ENCODE measurements at regions not wholly inside any gene's neighbourhood (a gene's known extent, or its start where the extent isn't known, plus 50 kb on each side); places are given as distances from the start of the nearest gene placed in this dataset.
"Not testable (repeated sequence)": the region's sequence is repeated elsewhere in the genome, so short reads cannot be mapped to it uniquely, and the experiment has no call there.

DNA sequence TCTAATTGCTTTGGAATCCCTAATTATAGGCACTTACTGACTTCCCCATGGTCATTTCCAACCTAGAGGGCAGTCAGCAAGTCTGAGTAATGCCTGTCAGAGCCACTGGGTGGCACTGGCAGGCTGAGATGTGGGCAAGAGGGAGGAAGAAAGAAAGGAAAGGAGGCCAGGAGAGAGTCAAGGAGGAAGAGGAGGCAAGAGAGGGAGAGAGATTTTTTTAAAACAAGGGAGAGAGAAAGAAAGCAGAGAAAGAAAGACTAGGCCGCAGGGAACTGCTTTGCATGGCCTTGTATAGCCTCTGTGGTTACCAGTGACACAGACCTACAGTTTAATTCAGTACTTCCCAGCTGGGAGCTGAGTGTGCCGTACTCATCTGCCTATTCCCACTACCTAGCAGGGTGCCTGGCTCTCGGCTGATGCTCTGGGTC lies 210.4 kb upstream of the ADO start:
- peaks cover 0 to 4% (median 0%) of the 10 kb centered on the region in 3 donors for H3K27me3 ChIP-seq (ENCODE audit: control insufficient read depth in 3 of 3, insufficient read depth in 3 of 3, low read length in 2 of 3)
- WGBS, 2 donors: 48 to 63% methylated on average over 3 of the region's 3 CpGs
- no peaks in the 10 kb centered on the region for H3K9me3 ChIP-seq (ENCODE audit: control insufficient read depth in 4 of 4, insufficient read depth in 3 of 4, low read length in 3 of 4)
- ATAC-seq (ENCODE audit: insufficient read depth, low FRiP score): peak; percentile 84
- peak; percentile 90 for TF ChIP-seq CTCF (IDR thresholded peaks at IDR 0.05; ENCODE audit: control extremely low read depth, extremely low read depth)
- H3K27ac ChIP-seq (ENCODE audit: low read depth in 1 of 2, low read length in 1 of 2): no peak overlapping the region
- no peak overlapping the region for H3K4me3 ChIP-seq
- DNase-seq: peak; percentile 60 to 70 (median 68)
- H3K4me1 ChIP-seq (ENCODE audit: control insufficient read depth in 5 of 5, insufficient read depth in 5 of 5, low read length in 5 of 5): no peaks in the 10 kb centered on the region
- no peak overlapping the region for H3K9ac ChIP-seq (ENCODE audit: insufficient read depth in 1 of 2, low read length in 2 of 2)
- no peaks in the 10 kb centered on the region for H3K36me3 ChIP-seq (ENCODE audit: control insufficient read depth in 4 of 4, insufficient read depth in 4 of 4, low read length in 4 of 4)

DNA sequence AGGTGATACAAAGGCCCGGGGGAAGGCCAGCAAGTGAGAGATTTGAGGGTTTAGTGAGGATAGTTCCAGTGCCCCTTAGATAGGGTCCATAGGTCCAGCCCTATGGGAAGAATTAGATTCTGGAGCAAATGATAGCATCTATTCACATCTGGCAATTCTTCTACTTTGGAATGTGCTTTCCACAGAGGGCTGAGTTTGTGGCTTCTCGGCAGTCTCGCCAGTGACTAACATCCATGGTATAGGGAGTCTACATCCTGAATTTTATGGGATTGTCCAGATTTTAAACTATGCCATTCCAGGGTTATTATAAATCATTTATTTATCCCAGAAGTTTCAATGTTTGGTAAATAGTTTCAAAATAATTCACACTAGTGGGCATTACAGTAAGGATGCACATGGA lies 207.3 kb upstream of the ADO start:
- no peak for DNase-seq
- Histone ChIP-seq H3K4me3 (no peak overlapping the region), H3K4me1 (ENCODE audit: control insufficient read depth in 5 of 5, insufficient read depth in 5 of 5, low read length in 5 of 5) (no peaks in the 10 kb centered on the region), H3K27me3 (ENCODE audit: control insufficient read depth in 3 of 3, insufficient read depth in 3 of 3, low read length in 2 of 3) (peaks cover 0 to 4% (median 0%) of the 10 kb centered on the region in 3 donors), H3K9ac (ENCODE audit: insufficient read depth in 1 of 2, low read length in 2 of 2) (no peak overlapping the region), H3K27ac (ENCODE audit: low read depth in 1 of 2, low read length in 1 of 2) (no peak overlapping the region), H3K9me3 (ENCODE audit: control insufficient read depth in 4 of 4, insufficient read depth in 3 of 4, low read length in 3 of 4) (no peaks in the 10 kb centered on the region), H3K36me3 (ENCODE audit: control insufficient read depth in 4 of 4, insufficient read depth in 4 of 4, low read length in 4 of 4) (no peaks in the 10 kb centered on the region)
- TF ChIP-seq CTCF (IDR thresholded peaks at IDR 0.05; ENCODE audit: control extremely low read depth, extremely low read depth): no peak
- WGBS, 2 donors: 95 to 100% methylated on average over 3 of the region's 3 CpGs
- ATAC-seq (ENCODE audit: insufficient read depth, low FRiP score): no peak

DNA sequence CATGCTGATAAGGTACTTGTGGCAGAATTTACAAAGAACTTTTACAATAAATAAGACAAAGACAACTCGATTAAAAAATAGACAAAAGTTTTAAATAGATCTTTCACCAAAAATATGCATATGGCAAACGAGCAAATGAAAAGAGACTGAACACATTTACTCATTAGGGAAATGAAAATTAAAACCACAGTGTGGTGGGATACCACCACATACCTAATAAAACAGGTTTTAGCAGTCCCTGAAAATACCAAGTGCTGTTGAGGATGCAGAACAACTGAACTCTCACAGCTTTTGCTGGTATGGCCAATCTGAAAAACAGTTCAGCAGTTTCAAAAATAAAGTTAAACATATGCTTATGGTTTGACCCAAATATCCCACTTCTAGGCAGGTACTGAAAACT lies 205.4 kb upstream of the ADO start:
- H3K27ac ChIP-seq (ENCODE audit: low read depth in 1 of 2, low read length in 1 of 2): no peak overlapping the region
- H3K36me3 ChIP-seq (ENCODE audit: control insufficient read depth in 4 of 4, insufficient read depth in 4 of 4, low read length in 4 of 4): no peaks in the 10 kb centered on the region
- no peaks in the 10 kb centered on the region for H3K9me3 ChIP-seq (ENCODE audit: control insufficient read depth in 4 of 4, insufficient read depth in 3 of 4, low read length in 3 of 4)
- no peak overlapping the region for H3K4me3 ChIP-seq
- no peaks in the 10 kb centered on the region for H3K27me3 ChIP-seq (ENCODE audit: control insufficient read depth in 3 of 3, insufficient read depth in 3 of 3, low read length in 2 of 3)
- H3K9ac ChIP-seq (ENCODE audit: insufficient read depth in 1 of 2, low read length in 2 of 2): no peak overlapping the region
- WGBS, 2 donors: 64 to 89% methylated on average over 2 of the region's 2 CpGs
- no peak for TF ChIP-seq CTCF (IDR thresholded peaks at IDR 0.05; ENCODE audit: control extremely low read depth, extremely low read depth)
- no peaks in the 10 kb centered on the region for H3K4me1 ChIP-seq (ENCODE audit: control insufficient read depth in 5 of 5, insufficient read depth in 5 of 5, low read length in 5 of 5)
- DNase-seq (no peak), ATAC-seq (ENCODE audit: insufficient read depth, low FRiP score) (no peak)

DNA sequence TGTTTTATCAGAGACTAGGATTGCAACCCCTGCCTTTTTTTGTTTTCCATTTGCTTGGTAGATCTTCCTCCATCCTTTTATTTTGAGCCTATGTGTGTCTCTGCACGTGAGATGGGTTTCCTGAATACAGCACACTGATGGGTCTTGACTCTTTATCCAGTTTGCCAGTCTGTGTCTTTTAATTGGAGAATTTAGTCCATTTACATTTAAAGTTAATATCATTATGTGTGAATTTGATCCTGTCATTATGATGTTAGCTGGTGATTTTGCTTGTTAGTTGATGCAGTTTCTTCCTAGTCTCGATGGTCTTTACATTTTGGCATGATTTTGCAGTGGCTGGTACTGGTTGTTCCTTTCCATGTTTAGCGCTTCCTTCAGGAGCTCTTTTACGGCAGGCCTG lies 198.0 kb upstream of the ADO start:
- H3K9ac ChIP-seq (ENCODE audit: insufficient read depth in 1 of 2, low read length in 2 of 2); H3K4me3 ChIP-seq; H3K4me1 ChIP-seq (ENCODE audit: control insufficient read depth in 5 of 5, insufficient read depth in 5 of 5, low read length in 5 of 5); H3K9me3 ChIP-seq (ENCODE audit: control insufficient read depth in 4 of 4, insufficient read depth in 3 of 4, low read length in 3 of 4); H3K27ac ChIP-seq (ENCODE audit: low read depth in 1 of 2, low read length in 1 of 2); H3K27me3 ChIP-seq (ENCODE audit: control insufficient read depth in 3 of 3, insufficient read depth in 3 of 3, low read length in 2 of 3); H3K36me3 ChIP-seq (ENCODE audit: control insufficient read depth in 4 of 4, insufficient read depth in 4 of 4, low read length in 4 of 4); ATAC-seq (ENCODE audit: insufficient read depth, low FRiP score); DNase-seq: not testable (repeated sequence)
- 93 to 100% methylated on average over 2 to 3 of the region's 4 CpGs for WGBS, 2 donors

DNA sequence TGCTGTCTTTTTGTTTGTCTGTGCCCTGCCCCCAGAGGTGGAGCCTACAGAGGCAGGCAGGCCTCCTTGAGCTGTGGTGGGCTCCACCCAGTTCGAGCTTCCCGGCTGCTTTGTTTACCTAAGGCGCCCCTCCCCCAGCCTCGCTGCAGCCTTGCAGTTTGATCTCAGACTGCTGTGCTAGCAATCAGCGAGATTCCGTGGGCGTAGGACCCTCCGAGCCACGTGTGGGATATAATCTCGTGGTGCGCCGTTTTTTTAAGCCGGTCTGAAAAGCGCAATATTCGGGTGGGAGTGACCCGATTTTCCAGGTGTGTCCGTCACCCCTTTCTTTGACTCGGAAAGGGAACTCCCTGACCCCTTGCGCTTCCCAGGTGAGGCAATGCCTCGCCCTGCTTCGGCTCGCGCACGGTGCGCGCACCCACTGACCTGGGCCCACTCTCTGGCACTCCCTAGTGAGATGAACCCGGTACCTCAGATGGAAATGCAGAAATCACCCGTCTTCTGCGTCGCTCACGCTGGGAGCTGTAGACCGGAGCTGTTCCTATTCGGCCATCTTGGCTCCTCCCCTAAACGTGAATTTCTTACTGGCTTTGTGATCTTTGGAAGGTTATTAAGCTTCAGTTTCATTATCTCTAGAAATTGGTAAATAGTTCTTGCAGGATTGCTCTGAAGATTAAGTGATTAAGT lies 196.2 kb upstream of the ADO start:
- not testable (repeated sequence) for DNase-seq; H3K27me3 ChIP-seq (ENCODE audit: control insufficient read depth in 3 of 3, insufficient read depth in 3 of 3, low read length in 2 of 3); H3K4me3 ChIP-seq; H3K4me1 ChIP-seq (ENCODE audit: control insufficient read depth in 5 of 5, insufficient read depth in 5 of 5, low read length in 5 of 5); H3K27ac ChIP-seq (ENCODE audit: low read depth in 1 of 2, low read length in 1 of 2); H3K9ac ChIP-seq (ENCODE audit: insufficient read depth in 1 of 2, low read length in 2 of 2); H3K36me3 ChIP-seq (ENCODE audit: control insufficient read depth in 4 of 4, insufficient read depth in 4 of 4, low read length in 4 of 4); H3K9me3 ChIP-seq (ENCODE audit: control insufficient read depth in 4 of 4, insufficient read depth in 3 of 4, low read length in 3 of 4); ATAC-seq (ENCODE audit: insufficient read depth, low FRiP score)
- WGBS, 2 donors: 72 to 73% methylated on average over 29 to 33 of the region's 34 CpGs
